NCI-H1048 (cell line): ENCODE measurements at regions not wholly inside any gene's neighbourhood (a gene's known extent, or its start where the extent isn't known, plus 50 kb on each side); places are given as distances from the start of the nearest gene placed in this dataset.

Experiments
- DNase-seq: peaks from one replicate; lab custom pipeline; 2025; lab: John Stamatoyannopoulos, UW

DNA sequence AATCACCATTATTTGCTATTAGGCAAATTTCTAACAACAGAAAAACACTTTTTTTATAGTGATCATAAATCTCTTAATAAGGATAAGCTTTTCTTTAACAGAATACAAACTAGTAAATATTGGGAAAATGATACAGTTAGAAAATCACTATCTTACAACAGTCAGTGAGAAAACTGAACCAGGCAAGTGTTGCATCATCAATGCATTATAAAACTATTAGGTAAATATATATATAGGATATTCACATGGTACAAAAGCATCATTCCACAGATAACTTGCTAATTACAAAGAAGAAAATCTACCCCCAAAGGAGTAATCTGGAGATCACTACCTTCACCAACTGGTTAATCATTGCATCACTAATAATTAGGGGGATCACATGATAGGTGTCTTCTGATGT is 652.1 kb downstream of the HACE1 start:
- DNase-seq = no peak

GRCh38 chr6:104201557-104201956 is 658.2 kb downstream of the HACE1 start:
- no peak for DNase-seq

DNA sequence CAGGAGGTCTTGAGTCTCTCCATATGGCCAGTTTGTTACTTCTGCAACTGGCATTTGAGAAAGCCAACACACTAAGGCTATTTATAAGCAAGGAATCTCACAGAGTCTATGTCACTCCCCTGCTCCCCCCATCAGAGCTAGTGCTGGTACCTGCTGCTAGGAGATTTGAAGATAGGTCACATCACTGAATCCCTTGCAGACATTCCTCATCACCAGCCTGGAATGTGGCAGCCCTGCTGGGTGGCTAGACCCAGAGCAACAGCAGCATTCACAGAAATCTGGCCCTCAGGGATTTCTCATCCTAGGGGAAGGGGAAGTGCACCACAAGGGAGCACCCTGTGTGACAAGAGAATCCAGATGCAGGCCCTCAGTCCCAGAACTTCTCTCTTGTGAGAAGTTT is 672.1 kb downstream of the HACE1 start:
- no peak for DNase-seq

GRCh38 chr6:104186831-104187230 is 672.9 kb downstream of the HACE1 start:
- no peak for DNase-seq

DNA sequence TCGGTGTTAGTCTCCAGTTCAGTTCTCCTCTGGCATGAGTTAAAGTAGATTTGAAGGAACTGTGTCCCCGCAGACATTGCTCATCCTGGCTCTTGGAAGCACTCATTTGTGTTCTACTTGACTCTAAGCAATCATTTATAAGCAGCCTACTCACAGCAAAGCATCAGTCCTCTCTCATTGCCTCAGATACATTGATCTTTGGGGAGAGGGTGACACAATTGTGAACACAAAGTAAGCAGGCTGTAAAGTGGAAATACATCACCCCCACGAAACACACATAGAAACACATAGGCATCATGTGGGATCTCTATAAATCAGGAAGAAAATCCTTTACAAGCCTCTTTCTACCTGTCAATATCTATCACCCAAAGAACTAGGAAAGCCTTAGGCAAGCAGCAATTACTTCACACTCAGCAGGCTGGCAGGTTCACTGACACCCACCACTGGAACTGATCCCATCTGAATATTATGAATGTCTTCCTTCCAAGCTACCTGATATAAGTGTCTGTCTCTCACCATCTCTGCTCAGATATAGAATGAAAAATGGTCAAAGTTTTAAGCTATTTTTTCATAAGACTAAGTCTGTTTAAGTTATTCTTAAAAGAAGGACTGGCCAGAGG is 675.8 kb downstream of the HACE1 start:
- DNase-seq = no peak

DNA sequence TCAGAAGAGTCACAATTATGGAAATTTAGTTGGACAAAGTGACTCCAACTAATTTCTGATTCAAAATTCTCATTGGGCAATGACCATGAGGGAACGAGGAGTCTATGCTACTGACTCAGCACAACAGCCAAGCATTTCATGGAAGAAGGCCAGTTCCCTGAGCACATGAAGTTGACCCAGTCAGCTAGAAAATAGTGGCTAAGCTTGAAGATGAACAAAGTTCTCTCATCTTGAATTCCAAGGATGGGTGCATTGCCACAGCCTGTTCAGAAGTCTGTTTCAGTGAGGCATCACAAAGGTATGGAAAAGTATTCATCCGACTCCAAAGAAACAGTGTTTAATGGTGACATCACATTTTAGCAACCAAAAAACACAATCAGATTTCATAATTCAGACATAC is 676.9 kb downstream of the HACE1 start:
- no peak for DNase-seq

GRCh38 chr6:104173668-104174067 is 686.1 kb downstream of the HACE1 start:
- no peak for DNase-seq

DNA sequence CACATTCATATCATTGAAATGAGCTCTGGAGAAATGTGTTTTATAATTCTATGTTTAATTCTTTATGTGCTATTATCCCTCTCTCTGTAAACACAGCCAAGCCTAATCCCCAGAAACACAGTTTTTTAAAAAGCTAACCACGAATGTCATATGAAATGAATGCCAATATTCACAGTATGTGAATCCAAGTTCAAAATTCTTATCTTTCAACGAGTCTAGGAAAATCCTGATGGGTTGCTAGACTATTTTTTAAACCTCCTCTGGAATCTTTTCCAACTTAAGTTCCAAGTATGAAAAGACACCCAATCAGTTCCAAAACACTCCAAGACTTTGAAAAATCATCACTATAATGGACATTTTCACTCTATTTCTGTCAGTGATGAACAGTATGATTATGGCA is 689.3 kb downstream of the HACE1 start:
- DNase-seq = no peak

DNA sequence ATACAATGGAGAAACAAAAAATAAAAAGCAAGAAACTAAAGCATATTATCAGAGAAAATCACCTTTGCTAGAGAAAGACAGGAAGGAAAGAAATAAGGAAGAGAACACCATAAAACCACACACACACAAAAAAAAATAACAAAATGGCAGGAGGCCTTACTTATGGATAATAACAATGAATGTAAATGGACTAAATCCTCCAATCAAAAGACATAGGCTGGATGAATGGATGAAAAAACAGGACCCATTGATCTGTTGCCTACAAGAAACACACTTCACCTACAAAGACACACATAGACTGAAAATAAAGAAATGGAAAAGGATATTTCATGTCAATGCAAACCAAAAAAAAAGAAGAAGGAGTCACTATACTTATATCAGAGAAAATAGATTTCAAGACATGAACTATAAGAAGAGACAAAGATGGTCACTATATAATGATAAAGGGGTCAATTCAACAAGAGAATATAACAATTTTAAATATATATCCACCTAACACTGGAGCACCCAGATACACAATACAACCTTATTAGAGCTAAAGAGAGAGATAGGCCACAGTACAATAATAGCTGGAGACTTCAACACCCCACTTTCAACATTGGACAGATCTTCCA is 693.6 kb downstream of the HACE1 start:
- DNase-seq = no peak

DNA sequence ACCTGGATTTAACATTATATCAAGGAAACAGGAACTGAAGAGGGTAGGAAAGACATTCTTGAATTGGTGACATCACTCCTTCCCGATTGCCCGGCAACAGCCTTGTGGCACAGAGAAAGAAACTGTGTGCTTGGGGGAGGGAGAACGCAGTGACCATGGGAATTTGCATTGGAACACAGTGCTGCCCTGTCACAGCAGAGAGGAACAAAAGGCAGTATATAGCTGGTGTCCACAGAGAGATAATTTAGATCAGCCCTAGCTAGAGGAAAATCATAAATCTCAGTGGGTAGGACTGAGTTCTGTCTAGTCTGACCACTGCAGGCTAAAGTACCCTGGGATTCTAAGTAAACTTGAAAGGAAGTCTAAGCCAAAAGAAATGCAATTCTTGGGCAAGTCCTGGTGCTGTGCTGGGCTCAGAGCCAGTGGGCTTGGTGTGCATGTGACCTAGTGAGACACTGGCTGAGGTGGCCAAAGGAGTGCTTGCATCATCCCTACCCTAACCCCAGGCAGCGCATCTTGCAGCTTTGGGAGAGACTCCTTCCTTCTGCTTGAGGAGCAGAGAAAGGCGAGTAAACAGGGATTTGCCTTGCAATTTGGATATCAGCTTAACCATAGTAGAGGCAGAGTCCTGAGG is 697.6 kb downstream of the HACE1 start:
- no peak for DNase-seq

- DNase-seq = no peak
Measured at GRCh38 chr6:104159045-104159618, 700.6 kb downstream of the HACE1 start.

GRCh38 chr6:104143757-104144156 is 716.0 kb downstream of the HACE1 start:
- DNase-seq = no peak

DNA sequence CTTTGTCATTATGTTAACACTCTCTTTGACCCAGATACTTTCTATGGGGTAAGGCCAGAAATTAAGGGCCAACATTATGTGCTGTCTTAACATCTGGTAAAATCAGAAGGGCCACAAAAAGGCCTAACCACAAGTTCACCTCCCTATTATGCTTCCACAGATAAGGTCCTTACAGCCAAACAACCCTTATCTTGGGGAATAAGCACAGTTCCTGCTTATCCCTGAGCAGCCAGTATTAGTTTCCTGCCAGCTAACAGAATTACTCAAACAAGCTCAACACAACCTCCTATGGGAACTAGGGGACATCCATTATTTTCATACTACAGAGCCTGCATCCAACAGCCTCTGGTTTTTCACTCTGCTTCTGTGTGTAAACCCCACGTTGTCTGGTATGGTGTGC is 724.8 kb downstream of the HACE1 start:
- DNase-seq = no peak

DNA sequence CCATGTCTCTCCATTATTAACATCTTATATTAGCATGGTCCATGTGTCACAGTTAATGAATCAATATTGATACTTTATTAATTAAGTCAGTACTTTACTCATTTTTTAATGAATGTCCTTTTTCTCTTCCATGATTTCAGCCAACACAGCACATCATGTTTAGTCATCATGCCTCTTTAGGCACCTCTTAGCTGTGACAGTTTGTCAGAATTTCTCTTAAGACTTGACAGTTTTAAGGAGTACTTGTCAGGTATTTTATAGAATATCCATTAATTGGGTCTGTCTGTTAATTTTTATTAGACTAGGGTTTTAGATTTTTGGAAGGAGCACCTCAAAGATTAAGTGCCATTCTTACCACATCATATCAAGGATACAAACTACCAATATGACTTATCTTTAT is 729.4 kb downstream of the HACE1 start:
- no peak for DNase-seq

DNA sequence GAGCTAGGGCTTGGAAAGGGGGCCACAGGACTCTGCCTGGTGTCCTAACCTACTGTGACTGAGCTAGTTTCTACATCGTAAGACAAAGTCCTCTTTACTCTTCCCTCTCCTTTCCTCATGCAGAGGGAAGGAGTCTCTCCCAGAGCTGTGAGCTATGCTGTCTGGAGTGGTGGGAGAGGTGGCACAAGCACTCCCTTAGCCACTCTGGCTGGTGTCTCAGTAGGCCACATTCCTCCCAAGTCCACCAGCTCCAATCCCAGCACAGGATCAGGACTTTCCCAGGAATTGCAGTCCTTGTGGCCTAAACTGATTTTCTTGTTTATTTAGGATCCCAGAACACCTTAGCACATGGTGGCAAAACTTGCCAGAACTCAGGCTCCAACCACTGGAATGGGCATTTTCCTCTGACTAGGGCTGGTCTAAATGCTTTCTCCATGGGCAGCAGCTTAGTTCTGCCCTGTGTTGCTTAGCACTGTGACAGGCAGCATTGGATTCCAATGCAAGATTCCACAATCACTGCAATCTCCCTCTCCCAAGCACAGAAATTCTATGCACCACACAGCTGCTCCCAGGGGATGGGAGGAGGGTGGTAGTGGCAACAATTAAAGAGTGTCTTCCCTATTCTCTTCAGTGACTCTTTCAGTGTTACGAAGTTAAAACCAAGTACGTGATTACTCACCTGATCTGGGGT is 733.3 kb downstream of the HACE1 start:
- DNase-seq = no peak

DNA sequence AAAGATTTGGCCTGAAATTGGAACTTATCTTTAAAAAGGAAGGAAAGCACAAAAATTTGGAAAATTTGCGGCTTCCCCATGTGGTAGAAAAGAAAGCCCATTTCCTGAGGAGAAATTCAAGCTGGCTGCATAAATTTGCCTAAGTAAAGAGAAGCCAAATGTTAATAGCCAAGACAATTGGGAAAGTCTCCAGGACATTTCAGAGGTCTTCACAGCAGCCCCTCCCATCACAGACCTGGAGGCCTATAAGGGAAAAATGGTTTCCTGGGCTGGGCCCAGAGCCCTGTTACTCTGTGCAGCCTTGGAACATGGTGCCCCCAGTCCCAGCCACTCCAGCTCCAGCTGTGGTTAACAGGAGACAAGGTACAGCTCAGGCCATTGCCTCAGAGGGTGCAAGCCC is 736.5 kb downstream of the HACE1 start:
- DNase-seq = no peak

GRCh38 chr6:104118274-104118673 is 741.4 kb downstream of the HACE1 start:
- no peak for DNase-seq

DNA sequence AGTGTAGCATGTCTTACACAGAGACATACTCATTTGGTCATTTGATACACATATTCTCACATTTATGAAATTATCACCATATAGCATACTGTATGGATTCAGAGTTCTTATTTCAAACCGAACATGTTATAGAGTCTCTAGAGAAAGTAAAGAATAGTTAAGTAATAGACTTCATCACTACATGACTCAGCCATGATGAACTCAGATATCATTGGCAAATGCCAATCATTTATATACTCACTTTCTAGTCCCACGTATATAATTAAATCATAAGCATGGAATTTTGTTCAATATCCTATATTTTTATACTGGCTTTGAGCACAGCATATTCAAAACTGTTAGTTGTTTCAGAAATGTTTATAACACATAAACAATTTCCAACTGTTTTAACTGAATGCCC is 749.9 kb downstream of the HACE1 start:
- no peak for DNase-seq

DNA sequence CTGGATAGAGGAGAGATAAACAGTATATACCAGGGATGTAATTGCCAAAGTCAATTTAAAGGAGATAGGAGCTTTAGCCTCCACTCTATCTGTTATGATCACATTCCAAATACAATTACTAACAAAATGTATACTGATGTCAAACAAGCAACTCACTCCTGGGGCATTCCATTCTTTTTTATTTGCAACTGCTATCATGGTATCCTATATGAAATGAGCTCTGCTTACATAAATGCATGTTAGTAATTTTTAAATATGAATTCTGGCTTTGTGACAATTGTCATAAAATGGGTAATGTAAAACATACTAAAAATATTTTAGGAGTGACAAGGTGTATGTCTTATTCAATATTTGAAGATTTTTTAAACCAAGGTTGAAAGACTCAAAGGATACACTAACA is 751.1 kb downstream of the HACE1 start:
- DNase-seq = no peak

DNA sequence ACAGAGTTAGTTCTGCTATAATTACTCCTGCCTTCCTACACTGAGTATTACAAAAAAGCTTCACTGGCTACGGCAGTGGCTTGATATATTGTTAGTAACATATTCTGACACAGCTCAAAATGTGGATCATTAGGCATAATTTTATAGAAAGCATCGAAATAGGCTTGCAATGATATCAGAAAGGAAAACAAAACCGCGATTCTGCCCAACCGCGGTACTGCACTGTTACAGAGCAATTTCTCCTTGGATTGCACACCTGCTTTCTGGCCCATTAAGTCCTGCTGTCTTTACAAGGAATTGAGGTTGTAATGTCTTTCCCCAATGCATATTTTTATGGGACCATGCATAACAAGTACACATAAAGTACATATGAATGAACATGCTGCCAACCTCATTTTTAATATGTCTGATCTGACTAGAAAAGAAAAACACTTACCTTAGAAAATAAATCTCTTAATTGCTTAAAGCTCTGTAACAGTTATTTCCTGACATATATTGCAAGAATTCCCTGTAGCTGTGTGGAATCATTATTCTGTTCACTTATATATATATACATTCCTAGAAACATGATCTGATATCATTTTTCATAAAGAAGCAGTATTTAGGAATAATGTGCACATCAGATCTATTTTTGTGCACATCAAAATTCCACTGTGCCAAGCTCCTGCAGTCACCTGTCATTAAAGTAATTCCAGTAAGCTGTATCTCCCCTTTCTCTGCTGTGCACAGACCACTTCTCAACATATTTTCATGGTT is 763.9 kb downstream of the HACE1 start:
- DNase-seq = no peak

GRCh38 chr6:104087765-104088164 is 772.0 kb downstream of the HACE1 start:
- no peak for DNase-seq

DNA sequence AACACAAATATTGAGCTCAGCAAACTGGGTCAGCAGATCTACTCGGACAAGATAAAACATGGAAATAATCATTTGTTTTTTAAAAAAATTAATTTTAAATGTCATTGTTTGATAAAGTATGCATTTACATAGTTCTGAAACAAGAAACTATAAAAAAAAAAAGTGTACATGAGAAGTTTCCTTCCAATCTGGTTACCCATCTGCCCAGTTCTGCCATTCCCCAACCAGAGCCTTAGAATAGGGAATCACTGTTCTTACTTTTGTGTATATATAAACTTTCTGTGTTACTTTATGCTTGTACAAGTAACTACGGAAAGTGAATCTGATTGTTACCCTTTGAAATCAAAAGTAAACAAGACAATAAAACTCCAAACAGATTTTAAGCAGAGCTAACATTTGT is 791.4 kb downstream of the HACE1 start:
- DNase-seq = no peak
